Superior temporal gyrus (tissue), 1 donor: ENCODE measurements at regions not wholly inside any gene's neighbourhood (a gene's known extent, or its start where the extent isn't known, plus 50 kb on each side); places are given as distances from the start of the nearest gene placed in this dataset.
"Not testable (repeated sequence)": the region's sequence is repeated elsewhere in the genome, so short reads cannot be mapped to it uniquely, and the experiment has no call there.

Experiments used
- DNase-seq: peaks from one replicate; pipeline ENCODE4 v3.0.0-alpha.2; 2016; ENCODE audit errors: extremely low spot score

DNA sequence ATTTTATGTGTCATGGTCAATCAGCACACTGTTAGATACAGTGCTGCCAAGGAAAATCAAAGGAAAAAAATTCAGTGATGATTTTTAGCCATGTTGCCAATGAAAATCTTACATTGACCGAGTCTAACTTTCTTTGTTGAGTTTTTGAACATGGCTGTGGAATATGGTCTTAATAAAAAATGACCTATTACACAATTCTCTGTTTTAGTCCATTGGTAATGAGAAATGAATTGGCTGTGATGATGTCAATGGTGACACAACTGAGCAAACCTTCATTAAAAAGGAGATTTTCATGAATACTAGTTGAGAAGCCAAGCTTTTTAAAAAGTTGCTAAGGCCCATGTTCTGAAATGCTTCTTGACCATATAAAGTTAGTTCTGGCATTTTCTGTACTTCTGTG lies 225.9 kb upstream of the GYPA start:
- no peak for DNase-seq

GRCh38 chr4:144371485-144371884 lies 231.0 kb upstream of the GYPA start:
- DNase-seq, result no peak

DNA sequence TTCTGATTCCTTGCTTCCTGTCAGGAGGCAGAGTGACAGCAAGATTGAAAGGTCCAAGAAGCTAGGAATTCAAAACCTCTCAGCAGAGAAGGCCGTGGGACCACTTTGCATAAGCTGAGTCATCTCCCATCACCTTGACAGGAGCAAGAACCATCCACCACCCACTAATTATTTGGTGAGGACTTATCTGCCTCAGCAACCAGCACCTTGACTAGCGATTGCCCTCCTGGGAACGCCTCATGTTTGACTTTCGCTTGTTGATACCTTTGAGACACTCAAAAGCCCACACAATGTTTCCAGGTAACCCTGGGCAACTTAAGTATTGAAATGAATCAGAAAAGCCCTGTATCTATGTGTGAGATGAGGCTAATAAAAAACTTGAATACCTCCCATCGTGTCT lies 233.5 kb upstream of the GYPA start:
- DNase-seq, result no peak

DNA sequence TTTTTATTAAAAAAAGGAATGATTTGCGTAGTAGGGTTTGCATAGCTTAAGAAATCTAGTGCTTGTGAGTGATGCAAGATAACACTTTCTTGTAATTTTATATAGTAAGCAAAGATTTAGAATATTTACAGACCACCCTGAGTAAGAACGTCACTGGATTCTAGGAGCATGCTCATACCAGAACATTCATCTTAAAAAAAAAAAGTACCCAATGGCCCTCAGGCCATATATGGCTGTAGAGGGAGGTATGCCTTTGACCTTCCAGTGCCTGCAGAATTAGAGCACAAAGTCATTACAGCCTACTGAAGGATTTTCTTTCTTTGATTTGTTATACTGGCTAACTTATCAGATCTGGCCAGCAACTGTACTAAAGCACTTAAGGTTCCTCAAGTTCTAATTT lies 236.3 kb upstream of the GYPA start:
- DNase-seq, result no peak

- no peak for DNase-seq
These were observed 243.9 kb upstream of the GYPA start for GRCh38 chr4:144384408-144384807.

DNA sequence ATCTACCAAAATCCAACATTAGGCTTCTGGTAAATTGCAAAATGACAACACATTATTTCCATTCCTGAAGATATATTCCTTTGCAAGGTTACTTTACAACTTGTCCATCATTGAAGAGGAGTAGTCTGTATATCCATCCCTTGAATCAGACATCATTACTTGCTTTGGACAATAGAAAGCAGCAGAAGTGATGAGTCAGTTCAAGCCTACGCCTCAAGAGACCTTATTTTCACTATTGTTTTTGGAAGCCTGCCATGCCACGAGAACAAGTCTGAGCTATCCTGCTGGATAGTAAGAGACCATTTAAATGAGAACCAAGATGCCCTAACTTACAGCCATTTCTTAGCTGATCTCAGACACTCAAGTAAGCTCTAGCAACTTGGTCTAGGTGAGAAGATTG lies 246.0 kb upstream of the HHIP start:
- no peak for DNase-seq

GRCh38 chr4:144402176-144402575 lies 243.8 kb upstream of the HHIP start:
- no peak for DNase-seq

- DNase-seq, result no peak
These were observed 243.0 kb upstream of the HHIP start for GRCh38 chr4:144402999-144403398.

GRCh38 chr4:144403893-144404292 lies 242.1 kb upstream of the HHIP start:
- DNase-seq, result no peak

DNA sequence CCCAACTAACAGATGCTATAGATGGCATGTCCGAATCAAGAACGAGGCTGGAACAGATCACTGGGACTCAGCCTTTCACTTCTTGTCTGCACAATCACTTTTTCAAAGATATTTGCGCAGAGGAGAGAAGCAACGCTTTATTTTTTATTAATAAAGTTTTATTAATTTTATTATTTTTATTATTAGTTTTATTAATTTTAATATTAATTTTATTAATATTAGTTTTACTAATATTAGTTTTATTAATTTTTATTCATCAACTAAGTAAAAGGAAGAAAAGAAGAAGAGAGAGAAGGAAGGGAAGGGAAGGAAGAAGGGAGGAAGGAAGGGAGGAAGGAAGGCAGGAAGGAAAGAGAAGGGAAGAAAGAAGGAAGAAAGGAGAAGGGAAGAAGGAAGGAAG lies 236.4 kb upstream of the HHIP start:
- DNase-seq, result no peak

- DNase-seq, result no peak
These were observed 235.6 kb upstream of the HHIP start for GRCh38 chr4:144410230-144410783.

DNA sequence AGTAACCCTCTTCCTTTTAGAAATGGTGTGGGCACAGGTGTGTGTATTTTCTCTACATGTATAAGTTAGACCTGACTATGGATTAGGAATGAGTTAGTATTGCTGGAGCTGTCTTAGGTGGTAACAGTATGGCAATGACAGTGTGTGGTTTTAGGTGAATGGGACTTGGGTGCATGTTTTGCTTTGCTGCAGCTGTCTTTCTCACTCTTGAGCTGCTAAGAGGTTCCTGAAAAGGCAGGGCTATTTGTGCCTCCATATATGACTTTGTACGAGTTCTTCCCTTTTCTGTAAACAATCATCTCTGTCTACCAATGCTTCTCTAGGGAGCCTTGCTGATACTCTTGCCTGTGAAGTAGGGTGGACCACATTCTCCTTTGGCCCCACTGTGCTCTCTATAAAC lies 234.8 kb upstream of the HHIP start:
- DNase-seq, result no peak

DNA sequence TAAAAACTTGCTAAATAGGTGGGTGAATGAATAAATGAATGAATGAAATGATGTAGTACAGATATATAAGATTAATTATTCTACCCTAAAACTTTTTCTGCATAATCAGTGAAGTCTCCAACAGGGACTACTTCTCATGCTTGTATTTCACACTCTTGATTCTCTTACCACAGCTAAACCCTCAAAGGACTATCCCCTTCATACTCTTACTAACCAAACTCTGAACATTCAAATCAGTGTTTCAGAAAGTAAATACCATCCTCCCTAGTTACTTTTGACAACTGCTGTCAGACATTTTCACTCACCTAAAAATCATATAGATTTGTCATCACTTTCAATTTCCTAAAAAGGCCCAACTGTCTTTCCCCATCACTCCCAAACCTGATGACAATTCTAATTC lies 234.3 kb upstream of the HHIP start:
- no peak for DNase-seq

- no peak for DNase-seq
These were observed 224.9 kb upstream of the HHIP start for GRCh38 chr4:144421056-144421455.

DNA sequence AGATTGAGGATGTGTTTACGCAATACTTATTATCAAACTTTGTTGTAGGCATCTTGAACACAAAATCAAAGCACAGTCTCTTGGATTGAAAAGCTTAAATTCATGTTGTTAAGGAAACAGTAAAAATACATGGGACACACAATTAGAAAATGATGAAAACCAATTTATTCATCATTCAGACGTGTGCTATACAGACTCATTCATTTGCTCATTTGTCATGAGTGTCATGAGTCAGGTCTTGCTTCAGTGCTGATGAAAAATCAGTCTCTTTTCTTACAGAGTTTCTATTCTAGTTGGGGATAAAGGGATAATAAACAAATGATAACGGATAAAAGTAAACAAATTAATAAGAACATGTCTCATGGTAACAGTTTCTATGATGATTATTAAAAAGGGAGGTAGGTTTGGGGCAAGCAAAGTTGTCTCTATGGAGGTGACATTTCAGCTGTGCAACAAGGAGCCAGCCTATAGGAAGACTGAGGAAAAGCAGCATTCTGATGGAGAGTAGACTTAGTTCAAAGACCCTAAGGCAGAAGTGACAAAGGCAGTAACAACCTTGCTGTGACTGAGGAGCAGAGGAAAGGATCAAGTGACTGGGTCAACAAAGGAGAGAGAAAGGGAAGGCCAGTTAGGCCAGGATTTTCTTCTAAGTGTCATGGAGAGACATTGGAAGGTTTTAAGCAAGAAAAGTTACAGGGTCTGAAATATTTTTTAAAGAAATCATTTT lies 224.0 kb upstream of the HHIP start:
- DNase-seq, result no peak

- no peak for DNase-seq
These were observed 222.0 kb upstream of the HHIP start for GRCh38 chr4:144423930-144424329.

GRCh38 chr4:144426023-144426422 lies 219.9 kb upstream of the HHIP start:
- not testable (repeated sequence) for DNase-seq

GRCh38 chr4:144442713-144443112 lies 203.2 kb upstream of the HHIP start:
- DNase-seq, result no peak

GRCh38 chr4:144449611-144450010 lies 196.3 kb upstream of the HHIP start:
- DNase-seq, result no peak

- no peak for DNase-seq
These were observed 195.4 kb upstream of the HHIP start for GRCh38 chr4:144450526-144450925.

DNA sequence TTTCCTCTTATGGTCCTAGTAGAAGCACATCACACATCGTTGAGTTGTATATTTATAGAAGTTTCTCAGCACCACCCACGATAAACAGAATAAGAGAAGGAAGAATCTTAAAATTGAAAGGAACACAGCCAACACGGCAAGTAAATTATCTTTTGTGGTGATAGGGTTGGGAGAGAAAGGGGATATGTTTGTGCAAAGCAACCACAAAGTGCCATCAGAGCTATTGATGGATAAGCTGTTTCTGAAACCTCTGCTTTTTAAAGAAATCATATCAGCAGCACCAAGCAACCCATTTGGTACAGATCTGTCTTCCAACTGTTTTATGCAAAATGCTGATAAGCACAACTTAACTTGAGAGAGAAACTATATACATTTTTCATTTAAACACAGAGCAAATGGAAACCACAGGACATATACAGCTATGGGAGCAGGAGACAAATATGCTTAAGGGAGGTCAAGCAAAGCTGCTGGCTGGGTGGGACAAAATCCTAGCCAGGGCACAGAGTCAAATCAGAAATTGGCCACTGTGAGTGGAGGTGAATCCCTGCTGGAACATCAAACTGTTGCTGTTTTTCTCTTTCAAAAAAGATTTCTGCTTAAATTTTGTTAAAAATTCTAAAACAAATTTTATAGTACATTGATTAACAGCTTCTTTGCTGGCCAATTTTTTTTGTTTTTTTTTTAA lies 194.0 kb upstream of the HHIP start:
- no peak for DNase-seq

- DNase-seq, result no peak
These were observed 189.8 kb upstream of the HHIP start for GRCh38 chr4:144456196-144456595.

DNA sequence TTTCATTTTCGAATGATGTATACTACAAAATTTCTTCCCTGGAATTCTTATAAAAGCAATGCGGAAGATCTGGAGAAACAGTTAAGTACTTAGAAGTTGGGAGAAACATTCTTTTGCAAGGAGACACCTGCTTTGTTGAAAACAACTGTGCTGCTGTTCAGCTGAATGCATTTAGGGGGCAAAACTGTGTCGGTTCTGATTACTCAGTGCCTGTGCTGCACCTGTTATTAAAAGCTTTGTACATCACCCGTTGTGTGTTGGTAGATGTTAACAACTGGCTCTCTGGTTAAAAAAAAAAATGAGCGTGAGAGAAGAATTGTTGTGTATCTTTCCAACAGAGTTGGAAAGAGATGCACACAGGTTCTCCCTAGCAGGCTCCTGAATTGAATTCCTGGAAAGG lies 184.1 kb upstream of the HHIP start:
- no peak for DNase-seq
